HEK293 (cell line): ENCODE measurements at regions not wholly inside any gene's neighbourhood (a gene's known extent, or its start where the extent isn't known, plus 50 kb on each side); places are given as distances from the start of the nearest gene placed in this dataset.

Experiments
- CTCF ChIP-seq: fragments of 450-650 bp; formaldehyde crosslinking; IDR thresholded peaks from 2 replicates; pipeline ENCODE4 v1.5.1; 2016; ENCODE audit warnings: missing biosample characterization, missing genetic modification characterization
- GLIS1 ChIP-seq: fragments of 450-650 bp; formaldehyde crosslinking; IDR thresholded peaks from 2 replicates; pipeline ENCODE4 v1.5.1; 2016; ENCODE audit warnings: missing biosample characterization, missing genetic modification characterization
- KLF16 ChIP-seq: fragments of 450-650 bp; formaldehyde crosslinking; IDR thresholded peaks from 2 replicates; pipeline ENCODE4 v1.5.1; 2017; ENCODE audit warnings: missing biosample characterization, missing genetic modification characterization
- MEIS1 ChIP-seq: sonication (generic); formaldehyde crosslinking; IDR thresholded peaks from 2 replicates; pipeline ENCODE4 v1.8.1; 2022; ENCODE audit warnings: missing genetic modification reagents, mild to moderate bottlenecking, borderline replicate concordance
- SETDB1 ChIP-seq: IDR thresholded peaks from one replicate; pipeline ENCODE4 v1.6.1; 2017; ENCODE audit warnings: mild to moderate bottlenecking, low read length, moderate library complexity, mixed read lengths; ENCODE audit not compliant: insufficient read length
- ZFP37 ChIP-seq: fragments of 450-650 bp; formaldehyde crosslinking; IDR thresholded peaks from 2 replicates; pipeline ENCODE4 v1.5.1; 2016; ENCODE audit warnings: missing biosample characterization, missing genetic modification characterization
- ZNF274 ChIP-seq, 2 experiments: fragments of 200-500 bp in 1 of 2; fragments of 450-650 bp in 1 of 2; sonication (Bioruptor generic) in 1 of 2; formaldehyde crosslinking in 1 of 2; IDR thresholded peaks; 2 replicates each; pipeline versions ENCODE4 v1.5.1 to v1.6.1; 2014 to 2016; ENCODE audit warnings: borderline replicate concordance in 1 of 2, inconsistent platforms in 1 of 2, low read length in 1 of 2, missing biosample characterization in 1 of 2, missing genetic modification characterization in 1 of 2
- ZNF416 ChIP-seq: fragments of 450-650 bp; formaldehyde crosslinking; IDR thresholded peaks from 2 replicates; pipeline ENCODE4 v1.5.1; 2016; ENCODE audit warnings: missing biosample characterization, missing genetic modification characterization
- ZNF473 ChIP-seq: fragments of 450-650 bp; formaldehyde crosslinking; IDR thresholded peaks from 2 replicates; pipeline ENCODE4 v1.5.1; 2017; ENCODE audit warnings: missing biosample characterization, missing genetic modification characterization
- ZNF501 ChIP-seq: fragments of 450-650 bp; formaldehyde crosslinking; IDR thresholded peaks from 2 replicates; pipeline ENCODE4 v1.5.1; 2016; ENCODE audit warnings: missing biosample characterization, missing genetic modification characterization
- ZNF585B ChIP-seq: fragments of 450-650 bp; formaldehyde crosslinking; IDR thresholded peaks from 2 replicates; pipeline ENCODE4 v1.5.1; 2016; ENCODE audit warnings: missing biosample characterization, missing genetic modification characterization
- TF ChIP-seq, protein P1 (sequence below): fragments of 450-650 bp; formaldehyde crosslinking; conservative IDR thresholded peaks from 2 replicates; pipeline ENCODE4 v1.5.1; 2016; ENCODE audit warnings: low read depth, missing biosample characterization, missing genetic modification characterization

DNA sequence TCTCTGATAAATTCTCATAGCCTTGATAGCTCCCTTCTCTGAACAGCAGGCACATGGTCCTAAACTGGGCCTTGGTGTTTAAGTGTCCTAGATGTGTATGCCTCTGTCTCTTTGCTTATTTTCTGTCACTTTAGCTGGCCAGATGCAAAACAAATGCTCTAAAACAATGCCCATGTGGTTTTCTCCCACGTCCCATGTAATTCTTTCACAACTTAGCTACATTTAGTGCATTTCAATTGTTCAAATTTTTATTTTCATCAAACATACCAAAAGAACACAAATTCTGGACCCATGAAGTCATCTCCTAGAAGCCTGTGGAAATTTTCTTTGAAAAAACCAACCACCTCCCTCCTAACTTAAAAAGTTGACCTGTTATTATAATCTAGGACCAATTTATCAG is 491.3 kb upstream of the AGTR1 start:
- TF ChIP-seq ZNF416 (tag by site-specific recombination) (no peak), MEIS1 (no peak), KLF16 (tag by site-specific recombination) (no peak), ZNF274 (IDR thresholded peaks at IDR 0.05; ENCODE audit: low read length) (no peak), ZNF274 (tag by site-specific recombination; IDR thresholded peaks at IDR 0.05; ENCODE audit: borderline replicate concordance) (no peak), CTCF (tag by site-specific recombination) (no peak), ZNF501 (tag by site-specific recombination) (no peak), ZNF473 (tag by site-specific recombination) (no peak), SETDB1 (no peak), ZFP37 (tag by site-specific recombination) (no peak), ZNF585B (no peak), GLIS1 (tag by site-specific recombination) (no peak)
- TF ChIP-seq, protein P1, sequence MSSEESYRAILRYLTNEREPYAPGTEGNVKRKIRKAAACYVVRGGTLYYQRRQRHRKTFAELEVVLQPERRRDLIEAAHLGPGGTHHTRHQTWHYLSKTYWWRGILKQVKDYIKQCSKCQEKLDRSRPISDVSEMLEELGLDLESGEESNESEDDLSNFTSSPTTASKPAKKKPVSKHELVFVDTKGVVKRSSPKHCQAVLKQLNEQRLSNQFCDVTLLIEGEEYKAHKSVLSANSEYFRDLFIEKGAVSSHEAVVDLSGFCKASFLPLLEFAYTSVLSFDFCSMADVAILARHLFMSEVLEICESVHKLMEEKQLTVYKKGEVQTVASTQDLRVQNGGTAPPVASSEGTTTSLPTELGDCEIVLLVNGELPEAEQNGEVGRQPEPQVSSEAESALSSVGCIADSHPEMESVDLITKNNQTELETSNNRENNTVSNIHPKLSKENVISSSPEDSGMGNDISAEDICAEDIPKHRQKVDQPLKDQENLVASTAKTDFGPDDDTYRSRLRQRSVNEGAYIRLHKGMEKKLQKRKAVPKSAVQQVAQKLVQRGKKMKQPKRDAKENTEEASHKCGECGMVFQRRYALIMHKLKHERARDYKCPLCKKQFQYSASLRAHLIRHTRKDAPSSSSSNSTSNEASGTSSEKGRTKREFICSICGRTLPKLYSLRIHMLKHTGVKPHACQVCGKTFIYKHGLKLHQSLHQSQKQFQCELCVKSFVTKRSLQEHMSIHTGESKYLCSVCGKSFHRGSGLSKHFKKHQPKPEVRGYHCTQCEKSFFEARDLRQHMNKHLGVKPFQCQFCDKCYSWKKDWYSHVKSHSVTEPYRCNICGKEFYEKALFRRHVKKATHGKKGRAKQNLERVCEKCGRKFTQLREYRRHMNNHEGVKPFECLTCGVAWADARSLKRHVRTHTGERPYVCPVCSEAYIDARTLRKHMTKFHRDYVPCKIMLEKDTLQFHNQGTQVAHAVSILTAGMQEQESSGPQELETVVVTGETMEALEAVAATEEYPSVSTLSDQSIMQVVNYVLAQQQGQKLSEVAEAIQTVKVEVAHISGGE (tag by site-specific recombination) = no peak
